ENCODE measurements at regions not wholly inside any gene's neighbourhood (a gene's known extent, or its start where the extent isn't known, plus 50 kb on each side); places are given as distances from the start of the nearest gene placed in this dataset.

- no peak for DNase-seq (ENCODE audit: low spot score in 2 of 2)
- ATAC-seq: peak; percentile 55
- Mint-ChIP-seq H3K27ac (peak overlapping the region; percentile 35), H3K4me3 (no peak overlapping the region), H3K4me1 (peaks cover 13% of the 10 kb centered on the region), H3K9me3 (no peaks in the 10 kb centered on the region), H3K36me3 (no peaks in the 10 kb centered on the region)
Measured at GRCh38 chr2:195606179-195606578, 50.8 kb upstream of the SLC39A10 start.

DNA sequence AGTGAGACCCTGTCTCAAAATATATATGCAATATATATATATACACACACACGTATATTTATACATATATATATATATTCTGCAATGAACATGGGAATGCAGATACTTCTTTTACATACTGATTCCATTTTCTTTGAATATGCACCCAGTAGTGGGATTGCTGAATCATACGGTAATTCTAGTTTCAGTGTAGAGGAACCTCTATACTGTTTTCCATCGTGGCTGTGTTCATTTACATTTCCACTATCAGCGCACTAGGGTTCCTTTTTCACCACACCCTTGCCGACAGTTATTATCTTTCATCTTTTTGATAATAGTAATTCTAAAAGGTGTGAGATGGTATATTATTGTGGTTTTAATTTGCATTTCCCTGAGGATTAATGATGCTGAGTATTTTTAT, 52.3 kb upstream of the SLC39A10 start:
- Mint-ChIP-seq H3K27ac (no peak overlapping the region), H3K4me1 (peaks cover 16% of the 10 kb centered on the region), H3K9me3 (no peaks in the 10 kb centered on the region), H3K36me3 (no peaks in the 10 kb centered on the region), H3K4me3 (no peak overlapping the region)
- no peak for DNase-seq (ENCODE audit: low spot score in 2 of 2)
- no peak for ATAC-seq

- Mint-ChIP-seq H3K4me3 (no peak overlapping the region), H3K4me1 (peaks cover 12% of the 10 kb centered on the region), H3K9me3 (no peaks in the 10 kb centered on the region), H3K36me3 (no peaks in the 10 kb centered on the region), H3K27ac (no peak overlapping the region)
- DNase-seq (ENCODE audit: low spot score in 2 of 2) (no peak), ATAC-seq (no peak)
Measured at GRCh38 chr2:195603998-195604397, 53.0 kb upstream of the SLC39A10 start.

DNA sequence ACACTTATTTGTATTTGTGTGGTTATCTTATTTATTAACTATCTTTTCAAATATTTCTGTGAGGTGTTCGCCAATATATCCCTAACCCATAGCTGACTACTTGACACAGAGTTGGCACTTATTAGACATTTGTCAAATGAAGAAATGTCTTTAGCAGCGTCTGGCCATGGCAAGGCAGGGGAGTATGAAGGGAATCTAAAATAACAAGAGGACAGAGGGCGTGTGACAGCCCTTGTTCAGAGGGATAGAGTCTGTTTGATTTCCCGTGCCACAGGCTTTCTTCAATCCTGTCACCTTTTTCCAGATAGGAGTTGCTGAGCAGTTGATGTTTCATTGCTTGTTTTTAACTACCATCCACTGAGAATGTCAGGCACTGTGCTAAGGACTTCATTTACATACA, 53.6 kb upstream of the SLC39A10 start:
- H3K4me3 Mint-ChIP-seq: no peak overlapping the region
- no peaks in the 10 kb centered on the region for H3K36me3 Mint-ChIP-seq
- ATAC-seq (no peak), DNase-seq (ENCODE audit: low spot score in 2 of 2) (no peak)
- no peak overlapping the region for H3K27ac Mint-ChIP-seq
- peaks cover 7% of the 10 kb centered on the region for H3K4me1 Mint-ChIP-seq
- no peaks in the 10 kb centered on the region for H3K9me3 Mint-ChIP-seq

DNA sequence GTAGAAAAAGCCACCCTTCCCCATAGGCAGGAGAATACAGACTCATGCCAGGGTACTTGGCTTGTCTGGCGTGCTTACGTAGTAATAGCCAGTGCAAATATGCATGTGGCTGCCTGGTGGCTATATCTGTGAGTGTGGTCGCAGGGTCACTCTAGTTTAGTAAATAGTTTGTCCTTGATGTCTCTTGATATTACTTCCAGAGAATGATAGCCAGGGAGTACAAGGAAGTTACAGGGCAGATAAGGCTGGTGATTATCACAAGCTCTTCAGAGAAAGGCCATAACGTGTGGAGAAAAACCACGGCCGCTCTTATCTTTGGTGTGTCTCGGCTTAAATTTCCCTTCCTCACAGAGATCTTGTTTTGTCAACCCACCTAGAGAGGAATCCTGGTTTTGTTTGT, 54.3 kb upstream of the SLC39A10 start:
- no peak overlapping the region for H3K4me3 Mint-ChIP-seq
- H3K36me3 Mint-ChIP-seq: no peaks in the 10 kb centered on the region

GRCh38 chr2:195601361-195601760, 55.7 kb upstream of the SLC39A10 start:
- no peak for DNase-seq (ENCODE audit: low spot score in 2 of 2)
- ATAC-seq: peak; percentile 44
- Mint-ChIP-seq H3K36me3 (no peaks in the 10 kb centered on the region), H3K4me3 (no peak overlapping the region), H3K27ac (peak overlapping the region; percentile 71), H3K4me1 (peaks cover 7% of the 10 kb centered on the region), H3K9me3 (no peaks in the 10 kb centered on the region)

More for the DNA sequence above, 54.3 kb upstream of the SLC39A10 start:
- DNase-seq (ENCODE audit: low spot score in 2 of 2) (no peak), ATAC-seq (no peak)
- Mint-ChIP-seq H3K9me3 (no peaks in the 10 kb centered on the region), H3K27ac (no peak overlapping the region), H3K4me1 (peaks cover 7% of the 10 kb centered on the region)

GRCh38 chr2:195600778-195601177, 56.2 kb upstream of the SLC39A10 start:
- Mint-ChIP-seq H3K27ac (peak overlapping the region; percentile 71), H3K4me3 (no peak overlapping the region), H3K9me3 (no peaks in the 10 kb centered on the region), H3K36me3 (no peaks in the 10 kb centered on the region), H3K4me1 (peaks cover 7% of the 10 kb centered on the region)
- DNase-seq (ENCODE audit: low spot score in 2 of 2) (no peak), ATAC-seq (no peak)

- H3K27ac Mint-ChIP-seq: no peak overlapping the region
- H3K4me3 Mint-ChIP-seq: no peak overlapping the region
- DNase-seq (ENCODE audit: low spot score in 2 of 2) (no peak), ATAC-seq (no peak)
- no peaks in the 10 kb centered on the region for H3K9me3 Mint-ChIP-seq
- no peaks in the 10 kb centered on the region for H3K36me3 Mint-ChIP-seq
- H3K4me1 Mint-ChIP-seq: peaks cover 7% of the 10 kb centered on the region
Measured at GRCh38 chr2:195596840-195597239, 60.2 kb upstream of the SLC39A10 start.

GRCh38 chr2:195595825-195596224, 61.2 kb upstream of the SLC39A10 start:
- H3K4me3 Mint-ChIP-seq: no peak overlapping the region

GRCh38 chr2:195594919-195595694, 61.9 kb upstream of the SLC39A10 start:
- no peaks in the 10 kb centered on the region for H3K4me1 Mint-ChIP-seq
- H3K9me3 Mint-ChIP-seq: no peaks in the 10 kb centered on the region
- H3K36me3 Mint-ChIP-seq: no peaks in the 10 kb centered on the region
- ATAC-seq: no peak
- no peak for DNase-seq (ENCODE audit: low spot score in 2 of 2)
- H3K4me3 Mint-ChIP-seq: no peak overlapping the region
- no peak overlapping the region for H3K27ac Mint-ChIP-seq

More at GRCh38 chr2:195595825-195596224, 61.2 kb upstream of the SLC39A10 start:
- DNase-seq (ENCODE audit: low spot score in 2 of 2): no peak
- no peak for ATAC-seq
- H3K9me3 Mint-ChIP-seq: no peaks in the 10 kb centered on the region
- H3K36me3 Mint-ChIP-seq: no peaks in the 10 kb centered on the region
- H3K4me1 Mint-ChIP-seq: peaks cover under 1% of the 10 kb centered on the region
- H3K27ac Mint-ChIP-seq: no peak overlapping the region

DNA sequence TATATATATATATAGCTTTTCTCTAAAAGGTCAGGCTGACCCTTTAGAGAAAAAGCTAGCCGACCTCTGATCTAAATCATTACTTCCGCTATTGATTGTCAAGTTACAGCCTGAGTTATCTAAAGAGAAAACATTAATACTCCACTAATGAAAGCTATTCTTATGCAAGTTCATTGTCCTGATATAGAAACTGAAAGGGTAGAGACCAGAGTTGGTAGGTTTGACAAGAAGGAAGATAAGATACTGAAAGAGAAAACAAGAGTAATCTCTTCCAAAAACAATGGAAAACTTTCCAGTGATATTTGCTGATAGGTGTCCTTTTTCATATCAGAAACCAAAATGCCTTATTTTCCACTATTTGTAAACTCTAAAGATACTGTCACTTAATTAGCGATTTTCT, 62.8 kb upstream of the SLC39A10 start:
- Mint-ChIP-seq H3K27ac (no peak overlapping the region), H3K4me3 (no peak overlapping the region), H3K4me1 (no peaks in the 10 kb centered on the region), H3K36me3 (no peaks in the 10 kb centered on the region), H3K9me3 (no peaks in the 10 kb centered on the region)
- ATAC-seq (no peak), DNase-seq (ENCODE audit: low spot score in 2 of 2) (no peak)

DNA sequence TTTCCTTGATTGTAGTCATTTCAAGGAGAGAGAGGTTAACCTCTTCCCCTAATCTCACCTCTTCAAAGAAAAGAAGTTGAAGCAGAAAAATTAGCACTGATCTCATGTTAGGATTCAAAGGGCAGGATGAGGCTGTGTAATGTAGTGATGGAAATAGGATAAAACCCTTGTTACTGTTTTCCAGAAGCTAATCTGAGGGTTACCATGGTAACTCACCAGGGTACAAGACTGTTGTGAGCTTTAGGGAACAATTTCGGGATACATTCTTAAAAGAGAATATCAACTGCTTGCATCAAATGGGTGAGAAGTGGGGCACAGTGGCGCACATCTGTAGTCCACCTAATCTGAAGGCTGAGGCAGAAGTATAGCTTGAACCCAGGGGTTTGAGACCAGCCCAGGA, 64.9 kb upstream of the SLC39A10 start:
- no peak for ATAC-seq
- no peaks in the 10 kb centered on the region for H3K36me3 Mint-ChIP-seq
- DNase-seq (ENCODE audit: low spot score in 2 of 2): no peak
- H3K4me1 Mint-ChIP-seq: no peaks in the 10 kb centered on the region
- no peak overlapping the region for H3K4me3 Mint-ChIP-seq
- no peaks in the 10 kb centered on the region for H3K9me3 Mint-ChIP-seq
- H3K27ac Mint-ChIP-seq: no peak overlapping the region

DNA sequence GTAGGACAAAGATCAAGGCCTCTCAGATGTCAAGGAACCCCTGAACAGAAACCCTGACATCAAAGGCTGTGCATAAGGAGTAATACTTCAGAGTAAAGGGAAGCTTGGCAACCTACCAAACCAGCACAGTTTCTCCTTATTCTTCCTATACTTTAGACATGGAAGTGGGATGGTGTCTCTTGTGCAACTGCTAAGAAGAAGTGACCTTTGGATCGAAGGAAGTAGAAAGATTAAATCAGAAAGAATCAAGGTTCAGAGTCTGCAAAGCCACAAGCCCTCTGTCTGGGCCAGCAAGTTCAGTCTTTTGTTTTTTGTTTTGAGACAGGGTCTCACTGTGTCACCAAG, 66.2 kb upstream of the SLC39A10 start:
- DNase-seq (ENCODE audit: low spot score in 2 of 2) (no peak), ATAC-seq (no peak)
- no peaks in the 10 kb centered on the region for H3K9me3 Mint-ChIP-seq
- no peaks in the 10 kb centered on the region for H3K36me3 Mint-ChIP-seq
- H3K4me1 Mint-ChIP-seq: no peaks in the 10 kb centered on the region
- no peak overlapping the region for H3K27ac Mint-ChIP-seq
- no peak overlapping the region for H3K4me3 Mint-ChIP-seq

DNA sequence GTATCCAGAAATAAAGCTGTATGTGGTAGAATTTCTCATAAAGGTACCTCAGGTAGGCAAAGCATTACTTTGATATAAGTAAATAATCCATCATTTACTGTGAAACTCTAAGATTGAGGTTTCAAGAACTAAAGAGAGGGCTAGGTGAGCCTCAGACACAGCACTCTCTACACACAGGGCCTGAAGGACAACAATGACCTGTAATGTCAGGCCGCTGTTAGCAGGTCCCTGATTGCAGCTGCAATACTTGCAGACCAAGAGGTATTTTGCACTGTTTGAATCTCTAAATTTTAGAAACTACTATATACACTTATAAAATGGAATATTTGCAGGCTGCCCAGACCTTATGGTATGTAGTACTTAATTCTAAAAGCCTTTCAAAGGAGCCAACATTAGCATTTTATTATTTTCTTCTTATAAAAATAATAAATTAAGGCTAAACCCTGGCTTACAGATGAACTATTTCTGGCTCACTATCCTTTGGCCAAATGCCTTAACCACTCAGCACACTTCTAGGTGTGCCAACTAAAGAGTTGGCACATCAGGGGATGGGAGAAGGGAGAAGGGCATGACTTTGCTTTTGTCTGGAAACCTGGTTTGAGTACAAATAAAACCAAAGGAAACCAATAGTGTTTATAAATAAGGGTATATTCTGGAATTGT, 66.7 kb upstream of the SLC39A10 start:
- Mint-ChIP-seq H3K36me3 (no peaks in the 10 kb centered on the region), H3K9me3 (no peaks in the 10 kb centered on the region), H3K27ac (no peak overlapping the region), H3K4me1 (no peaks in the 10 kb centered on the region), H3K4me3 (no peak overlapping the region)
- ATAC-seq (no peak), DNase-seq (ENCODE audit: low spot score in 2 of 2) (no peak)

DNA sequence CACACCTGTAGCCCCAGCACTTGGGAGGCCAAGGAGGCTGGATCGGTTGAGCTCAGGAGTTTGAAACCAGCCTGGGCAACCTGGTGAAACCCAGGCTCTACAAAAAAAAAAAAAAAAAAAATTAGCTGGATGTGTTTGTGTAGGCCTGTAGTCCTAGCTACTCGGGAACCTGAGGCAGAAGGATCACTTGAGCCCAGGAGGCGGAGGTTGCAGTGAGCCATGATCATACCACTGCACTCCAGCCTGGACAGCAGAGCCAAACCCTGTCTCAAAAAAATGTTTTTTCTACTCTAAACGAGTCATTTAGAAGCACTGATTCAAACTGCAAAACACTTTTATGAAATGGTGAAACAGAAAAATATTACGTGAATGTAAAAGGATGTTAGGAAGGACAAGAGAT, 69.1 kb upstream of the SLC39A10 start:
- no peaks in the 10 kb centered on the region for H3K4me1 Mint-ChIP-seq
- no peak overlapping the region for H3K27ac Mint-ChIP-seq
- no peak for ATAC-seq

DNA sequence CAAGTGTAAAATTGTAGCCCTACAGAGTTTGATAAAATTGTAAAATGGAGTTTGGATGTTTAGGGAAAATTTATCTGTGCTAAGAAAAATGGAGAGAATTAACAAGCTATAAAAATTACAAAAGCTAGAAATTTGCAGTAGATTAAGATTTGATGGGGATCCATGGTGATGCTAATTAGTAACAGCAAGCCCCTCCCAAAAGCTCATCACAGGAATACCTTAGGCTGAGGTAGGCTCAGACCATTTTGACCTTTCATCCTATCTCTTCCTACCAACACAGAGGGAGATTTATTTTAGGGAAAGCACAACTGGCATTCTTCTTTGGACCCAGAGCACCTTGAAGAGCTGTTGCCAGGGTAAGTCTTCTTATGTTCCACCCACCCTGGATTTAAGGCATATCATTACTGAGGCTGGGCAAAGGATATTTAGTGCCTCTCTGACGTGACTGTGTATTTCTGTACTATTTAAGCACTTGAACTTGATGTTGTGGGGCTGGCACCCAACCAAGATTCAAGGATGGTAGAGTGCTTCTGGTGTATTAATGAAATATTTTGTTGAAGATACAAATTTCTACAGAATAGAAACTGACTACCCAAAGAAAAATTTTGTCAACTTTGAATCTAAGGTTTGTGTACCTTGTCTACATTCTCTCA, 70.8 kb upstream of the SLC39A10 start:
- no peaks in the 10 kb centered on the region for H3K4me1 Mint-ChIP-seq
- ATAC-seq (no peak), DNase-seq (ENCODE audit: low spot score in 2 of 2) (no peak)
- H3K36me3 Mint-ChIP-seq: no peaks in the 10 kb centered on the region
- no peaks in the 10 kb centered on the region for H3K9me3 Mint-ChIP-seq
- no peak overlapping the region for H3K4me3 Mint-ChIP-seq
- no peak overlapping the region for H3K27ac Mint-ChIP-seq

More for the DNA sequence above, 69.1 kb upstream of the SLC39A10 start:
- Mint-ChIP-seq H3K4me3 (no peak overlapping the region), H3K36me3 (no peaks in the 10 kb centered on the region), H3K9me3 (no peaks in the 10 kb centered on the region)
- no peak for DNase-seq (ENCODE audit: low spot score in 2 of 2)
